OCI-LY7 (cell line): ENCODE measurements at regions not wholly inside any gene's neighbourhood (a gene's known extent, or its start where the extent isn't known, plus 50 kb on each side); places are given as distances from the start of the nearest gene placed in this dataset.

Experiments
- BruUV-seq: library from RNA; stranded (reverse); fragments of 400-500 nt; replicated peaks from 2 replicates; lab custom pipeline; 2021; lab: Mats Ljungman, UMichigan
- CTCF ChIA-PET: fragments of 300-600 bp; sonication (Branson Sonifier 250); formaldehyde crosslinking; loops from one replicate; lab custom pipeline; 2022; ENCODE audit warnings: antibody characterized with exemption; ENCODE audit not compliant: unreplicated experiment; lab: Charles Lee
- POLR2A ChIA-PET: fragments of 300-600 bp; sonication (Branson Sonifier 250); formaldehyde crosslinking; loops from one replicate; lab custom pipeline; 2022; ENCODE audit warnings: antibody characterized with exemption; lab: Charles Lee
- DNase-seq: peaks from one replicate; pipeline ENCODE4 v3.0.0-alpha.2; 2015; ENCODE audit warnings: low spot score
- H2AFZ ChIP-seq: fragments of 200-600 bp; sonication (generic), shearing (Covaris generic); 2 replicates; pipeline ENCODE4 v1.6.1; 2014; ENCODE audit warnings: mild to moderate bottlenecking, antibody characterized with exemption, low read length, moderate library complexity
- H3K27ac ChIP-seq: fragments of 200-600 bp; sonication (generic); 2 replicates; pipeline ENCODE4 v1.5.1; 2014; ENCODE audit warnings: mixed run types, low read depth, mild to moderate bottlenecking, moderate library complexity, low read length, inconsistent platforms; ENCODE audit not compliant: poor library complexity, severe bottlenecking
- H3K36me3 ChIP-seq: fragments of 200-600 bp; sonication (generic); 2 replicates; pipeline ENCODE4 v1.6.1; 2014; ENCODE audit warnings: mild to moderate bottlenecking, antibody characterized with exemption, low read length, moderate library complexity, mixed read lengths; ENCODE audit not compliant: insufficient read depth
- H3K4me1 ChIP-seq: fragments of 200-600 bp; sonication (generic); 2 replicates; pipeline ENCODE4 v1.5.1; 2014; ENCODE audit warnings: mild to moderate bottlenecking, low read length; ENCODE audit not compliant: insufficient read depth, poor library complexity, severe bottlenecking
- H3K4me2 ChIP-seq: fragments of 200-600 bp; sonication (generic); 2 replicates; pipeline ENCODE4 v1.6.1; 2014; ENCODE audit warnings: mild to moderate bottlenecking, low read length
- H3K4me3 ChIP-seq: fragments of 200-600 bp; sonication (generic); 2 replicates; pipeline ENCODE4 v1.5.1; 2014; ENCODE audit warnings: mild to moderate bottlenecking, low read depth, low read length; ENCODE audit not compliant: poor library complexity, severe bottlenecking
- H3K79me2 ChIP-seq: fragments of 200-600 bp; sonication (generic); 2 replicates; pipeline ENCODE4 v1.6.1; 2016; ENCODE audit warnings: low read depth, mild to moderate bottlenecking, low read length, moderate library complexity, mixed read lengths; ENCODE audit not compliant: insufficient read depth
- H3K9me2 ChIP-seq: fragments of 200-600 bp; sonication (generic); 2 replicates; pipeline ENCODE4 v1.6.1; 2016; ENCODE audit warnings: mild to moderate bottlenecking, low read length, mixed read lengths; ENCODE audit not compliant: insufficient read depth
- H3K9me3 ChIP-seq: fragments of 200-600 bp; sonication (generic); 2 replicates; pipeline ENCODE4 v1.6.1; 2014; ENCODE audit warnings: mild to moderate bottlenecking, mixed run types, low read length, mixed read lengths
- H4K20me1 ChIP-seq: fragments of 200-600 bp; sonication (generic); 2 replicates; pipeline ENCODE4 v1.6.1; 2014; ENCODE audit warnings: mild to moderate bottlenecking, antibody characterized with exemption, low read length, moderate library complexity, mixed read lengths; ENCODE audit not compliant: insufficient read depth
- EZH2phosphoT487 ChIP-seq: fragments of 200-600 bp; sonication (generic); IDR thresholded peaks from 2 replicates; pipeline ENCODE4 v1.6.1; 2018; ENCODE audit warnings: low read depth, borderline replicate concordance, mild to moderate bottlenecking, mixed run types, antibody characterized with exemption, low read length, moderate library complexity, mixed read lengths
- intact Hi-C: fragments of 100-400 bp; cut with micrococcal nuclease; formaldehyde crosslinking; loops from one replicate; pipeline ENCODE4 v1.10.0; 2022; ENCODE audit not compliant: unreplicated experiment
- TF ChIP-seq, protein P1 (sequence below): fragments of 200-600 bp; sonication (generic); conservative IDR thresholded peaks from 2 replicates; pipeline ENCODE4 v1.5.1; 2014; ENCODE audit warnings: mild to moderate bottlenecking, antibody characterized with exemption, low read length, moderate library complexity, mixed read lengths

- H4K20me1 ChIP-seq, result no peaks in the 10 kb centered on the region
- TF ChIP-seq, protein P1, sequence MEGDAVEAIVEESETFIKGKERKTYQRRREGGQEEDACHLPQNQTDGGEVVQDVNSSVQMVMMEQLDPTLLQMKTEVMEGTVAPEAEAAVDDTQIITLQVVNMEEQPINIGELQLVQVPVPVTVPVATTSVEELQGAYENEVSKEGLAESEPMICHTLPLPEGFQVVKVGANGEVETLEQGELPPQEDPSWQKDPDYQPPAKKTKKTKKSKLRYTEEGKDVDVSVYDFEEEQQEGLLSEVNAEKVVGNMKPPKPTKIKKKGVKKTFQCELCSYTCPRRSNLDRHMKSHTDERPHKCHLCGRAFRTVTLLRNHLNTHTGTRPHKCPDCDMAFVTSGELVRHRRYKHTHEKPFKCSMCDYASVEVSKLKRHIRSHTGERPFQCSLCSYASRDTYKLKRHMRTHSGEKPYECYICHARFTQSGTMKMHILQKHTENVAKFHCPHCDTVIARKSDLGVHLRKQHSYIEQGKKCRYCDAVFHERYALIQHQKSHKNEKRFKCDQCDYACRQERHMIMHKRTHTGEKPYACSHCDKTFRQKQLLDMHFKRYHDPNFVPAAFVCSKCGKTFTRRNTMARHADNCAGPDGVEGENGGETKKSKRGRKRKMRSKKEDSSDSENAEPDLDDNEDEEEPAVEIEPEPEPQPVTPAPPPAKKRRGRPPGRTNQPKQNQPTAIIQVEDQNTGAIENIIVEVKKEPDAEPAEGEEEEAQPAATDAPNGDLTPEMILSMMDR, result no peak
- TF ChIP-seq EZH2phosphoT487, result no peak
- no peaks in the 10 kb centered on the region for H3K9me3 ChIP-seq
- H3K4me3 ChIP-seq, result no peak overlapping the region
- intact Hi-C loops, result no loop called here
- CTCF ChIA-PET, result no interaction called here
- H3K4me1 ChIP-seq, result no peaks in the 10 kb centered on the region
- no peak for DNase-seq
- no peak overlapping the region for H3K27ac ChIP-seq
- no peak overlapping the region for H2AFZ ChIP-seq
- H3K9me2 ChIP-seq, result no peaks in the 10 kb centered on the region
- no TSS peak for BruUV-seq
- H3K79me2 ChIP-seq, result no peaks in the 10 kb centered on the region
- POLR2A ChIA-PET, result interaction anchor here (0.6 kb wide), 1 partner anchor 87 kb away, joined by 3 read pairs; no protein-coding TSS in a partner anchor
- H3K36me3 ChIP-seq, result no peaks in the 10 kb centered on the region
- no peak overlapping the region for H3K4me2 ChIP-seq
These were observed 1395.6 kb downstream of the SUCLG1 start for GRCh38 chr2:83063511-83063910.

GRCh38 chr2:83058683-83059082, 1400.4 kb downstream of the SUCLG1 start:
- Histone ChIP-seq H3K4me1 (no peaks in the 10 kb centered on the region), H3K27ac (no peak overlapping the region), H3K36me3 (no peaks in the 10 kb centered on the region), H3K9me2 (no peaks in the 10 kb centered on the region), H3K4me2 (no peak overlapping the region), H3K4me3 (no peak overlapping the region), H3K9me3 (no peaks in the 10 kb centered on the region), H3K79me2 (no peaks in the 10 kb centered on the region), H4K20me1 (no peaks in the 10 kb centered on the region), H2AFZ (no peak overlapping the region)
- POLR2A ChIA-PET, result no interaction called here
- intact Hi-C loops, result no loop called here
- CTCF ChIA-PET, result no interaction called here
- DNase-seq, result no peak
- TF ChIP-seq, protein P1, result no peak
- no peak for TF ChIP-seq EZH2phosphoT487
- no TSS peak for BruUV-seq

GRCh38 chr2:83055376-83056010, 1403.6 kb downstream of the SUCLG1 start:
- DNase-seq, result no peak
- ChIA-PET CTCF (no interaction called here), POLR2A (no interaction called here)
- Histone ChIP-seq H2AFZ (no peak overlapping the region), H3K4me1 (no peaks in the 10 kb centered on the region), H3K9me3 (no peaks in the 10 kb centered on the region), H3K36me3 (no peaks in the 10 kb centered on the region), H4K20me1 (no peaks in the 10 kb centered on the region), H3K79me2 (no peaks in the 10 kb centered on the region), H3K4me3 (no peak overlapping the region), H3K9me2 (no peaks in the 10 kb centered on the region), H3K4me2 (no peak overlapping the region), H3K27ac (no peak overlapping the region)
- intact Hi-C loops, result no loop called here
- TF ChIP-seq, protein P1, result no peak
- no peak for TF ChIP-seq EZH2phosphoT487
- no TSS peak for BruUV-seq
